Endothelial cell (in vitro differentiated cells): ENCODE measurements at regions not wholly inside any gene's neighbourhood (a gene's known extent, or its start where the extent isn't known, plus 50 kb on each side); places are given as distances from the start of the nearest gene placed in this dataset.
"Not testable (repeated sequence)": the region's sequence is repeated elsewhere in the genome, so short reads cannot be mapped to it uniquely, and the experiment has no call there.

Experiments
- DNase-seq: peaks from one replicate; pipeline ENCODE4 v3.0.0; 2021; ENCODE audit warnings: low spot score
- H3K27ac Mint-ChIP-seq: one replicate; pipeline ENCODE4 v1.8.0; 2021; ENCODE audit warnings: mixed read lengths, inconsistent platforms; ENCODE audit not compliant: unreplicated experiment
- H3K27me3 Mint-ChIP-seq: one replicate; pipeline ENCODE4 v1.8.0; 2021; ENCODE audit warnings: mild to moderate bottlenecking, moderate library complexity, mixed read lengths, inconsistent platforms; ENCODE audit not compliant: unreplicated experiment
- H3K36me3 Mint-ChIP-seq: one replicate; pipeline ENCODE4 v1.8.0; 2021; ENCODE audit warnings: mild to moderate bottlenecking, low read depth, mixed read lengths, inconsistent platforms; ENCODE audit not compliant: unreplicated experiment
- H3K4me1 Mint-ChIP-seq: one replicate; pipeline ENCODE4 v1.8.0; 2021; ENCODE audit warnings: mild to moderate bottlenecking, mixed read lengths, inconsistent platforms; ENCODE audit not compliant: unreplicated experiment
- H3K4me3 Mint-ChIP-seq: one replicate; pipeline ENCODE4 v1.8.0; 2021; ENCODE audit warnings: mild to moderate bottlenecking, mixed read lengths, inconsistent platforms; ENCODE audit not compliant: unreplicated experiment
- H3K9me3 Mint-ChIP-seq: one replicate; pipeline ENCODE4 v1.8.0; 2021; ENCODE audit warnings: mixed read lengths, inconsistent platforms; ENCODE audit not compliant: unreplicated experiment
- TF ChIP-seq, protein P1 (sequence below): fragments of 200-600 bp; sonication (generic); IDR thresholded peaks from one replicate; pipeline ENCODE4 v1.5.0; 2021; ENCODE audit warnings: antibody characterized with exemption; ENCODE audit not compliant: unreplicated experiment

DNA sequence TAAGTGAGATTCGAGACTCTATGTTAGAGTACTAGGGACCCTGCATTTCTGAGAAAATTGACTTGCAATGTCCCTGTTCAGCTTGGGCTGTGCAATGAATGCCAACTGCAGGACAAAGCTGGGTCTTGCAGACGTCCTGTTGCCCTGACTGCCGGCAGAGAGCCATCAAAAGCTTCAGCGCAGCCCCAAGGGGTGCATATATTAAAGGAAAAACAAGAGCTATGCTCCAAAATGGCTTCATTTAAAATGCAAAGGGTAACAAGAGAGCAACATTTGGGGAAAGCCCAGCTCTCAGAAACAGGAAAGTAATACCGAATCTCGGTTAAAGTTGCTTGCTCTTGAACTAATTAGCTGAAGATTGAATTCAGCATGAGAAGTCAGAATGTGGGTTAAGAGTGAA lies 110.9 kb upstream of the PNPT1 start:
- Mint-ChIP-seq H3K9me3 (no peaks in the 10 kb centered on the region), H3K36me3 (no peaks in the 10 kb centered on the region), H3K4me1 (no peaks in the 10 kb centered on the region), H3K27me3 (no peaks in the 10 kb centered on the region), H3K27ac (no peak overlapping the region), H3K4me3 (no peak overlapping the region)
- DNase-seq: no peak
- TF ChIP-seq, protein P1, sequence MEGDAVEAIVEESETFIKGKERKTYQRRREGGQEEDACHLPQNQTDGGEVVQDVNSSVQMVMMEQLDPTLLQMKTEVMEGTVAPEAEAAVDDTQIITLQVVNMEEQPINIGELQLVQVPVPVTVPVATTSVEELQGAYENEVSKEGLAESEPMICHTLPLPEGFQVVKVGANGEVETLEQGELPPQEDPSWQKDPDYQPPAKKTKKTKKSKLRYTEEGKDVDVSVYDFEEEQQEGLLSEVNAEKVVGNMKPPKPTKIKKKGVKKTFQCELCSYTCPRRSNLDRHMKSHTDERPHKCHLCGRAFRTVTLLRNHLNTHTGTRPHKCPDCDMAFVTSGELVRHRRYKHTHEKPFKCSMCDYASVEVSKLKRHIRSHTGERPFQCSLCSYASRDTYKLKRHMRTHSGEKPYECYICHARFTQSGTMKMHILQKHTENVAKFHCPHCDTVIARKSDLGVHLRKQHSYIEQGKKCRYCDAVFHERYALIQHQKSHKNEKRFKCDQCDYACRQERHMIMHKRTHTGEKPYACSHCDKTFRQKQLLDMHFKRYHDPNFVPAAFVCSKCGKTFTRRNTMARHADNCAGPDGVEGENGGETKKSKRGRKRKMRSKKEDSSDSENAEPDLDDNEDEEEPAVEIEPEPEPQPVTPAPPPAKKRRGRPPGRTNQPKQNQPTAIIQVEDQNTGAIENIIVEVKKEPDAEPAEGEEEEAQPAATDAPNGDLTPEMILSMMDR: no peak

DNA sequence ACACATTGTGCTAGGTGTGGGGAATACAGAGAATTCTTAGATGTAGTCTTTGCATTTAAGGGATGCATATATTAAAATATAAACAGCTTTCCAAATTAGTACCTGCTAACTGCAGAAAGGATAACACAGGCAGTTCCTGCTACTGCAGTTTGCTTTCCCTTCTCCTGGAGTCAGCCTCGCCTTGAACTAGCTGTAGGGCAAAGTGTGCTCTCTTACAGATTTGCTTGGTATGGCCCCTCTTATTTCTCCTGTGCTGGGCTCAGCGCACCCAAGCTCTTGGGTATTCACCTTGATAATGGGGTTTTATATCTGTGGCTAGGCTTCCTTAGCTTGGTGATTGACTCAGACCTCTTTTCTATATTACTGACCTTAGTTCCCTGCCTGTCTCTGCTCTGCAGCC lies 108.4 kb upstream of the PNPT1 start:
- Mint-ChIP-seq H3K36me3 (no peaks in the 10 kb centered on the region), H3K9me3 (no peaks in the 10 kb centered on the region), H3K4me3 (no peak overlapping the region), H3K4me1 (no peaks in the 10 kb centered on the region), H3K27me3 (no peaks in the 10 kb centered on the region), H3K27ac (no peak overlapping the region)
- no peak for DNase-seq
- TF ChIP-seq, protein P1: no peak

DNA sequence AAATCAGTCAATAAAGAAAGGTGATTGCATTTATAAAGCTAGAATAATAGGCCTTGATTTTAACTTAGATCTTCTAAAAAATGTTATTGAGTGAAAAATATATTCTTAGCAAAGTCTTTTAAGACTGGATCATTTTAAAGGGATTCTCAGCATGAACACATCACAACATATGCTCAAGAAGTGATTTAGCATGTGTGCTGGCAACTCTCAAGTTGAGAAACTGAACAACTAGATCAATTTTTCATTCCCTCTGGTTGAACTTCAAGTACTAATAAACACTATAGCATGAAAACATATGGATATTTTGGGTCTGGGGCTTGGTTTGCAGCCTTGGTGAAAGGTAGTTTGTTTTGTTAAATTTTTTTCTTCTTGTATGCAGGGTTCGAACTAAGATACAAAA lies 107.8 kb upstream of the PNPT1 start:
- DNase-seq: no peak
- Mint-ChIP-seq H3K36me3 (no peaks in the 10 kb centered on the region), H3K9me3 (no peaks in the 10 kb centered on the region), H3K4me1 (no peaks in the 10 kb centered on the region), H3K4me3 (no peak overlapping the region), H3K27me3 (no peaks in the 10 kb centered on the region), H3K27ac (no peak overlapping the region)
- TF ChIP-seq, protein P1: no peak

DNA sequence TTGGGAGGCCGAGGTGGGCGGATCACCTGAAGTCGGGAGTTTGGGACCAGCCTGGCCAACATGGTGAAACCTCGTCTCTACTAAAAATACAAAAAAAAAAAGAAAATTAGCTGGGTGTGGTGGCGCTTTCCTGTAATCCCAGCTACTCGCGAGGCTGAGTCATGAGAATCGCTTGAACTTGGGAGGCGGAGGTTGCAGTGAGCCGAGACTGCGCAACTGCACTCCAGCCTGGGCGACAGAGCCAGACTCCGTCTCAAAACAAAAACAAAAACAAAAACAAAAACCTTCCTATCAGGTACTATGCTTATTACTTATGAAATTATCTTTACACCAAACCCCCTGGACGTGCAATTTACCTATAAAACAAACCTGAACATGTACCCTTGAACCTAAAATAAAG lies 106.0 kb upstream of the PNPT1 start:
- H3K27ac Mint-ChIP-seq, H3K9me3 Mint-ChIP-seq, H3K27me3 Mint-ChIP-seq, DNase-seq, H3K4me3 Mint-ChIP-seq, H3K36me3 Mint-ChIP-seq, H3K4me1 Mint-ChIP-seq: not testable (repeated sequence)

DNA sequence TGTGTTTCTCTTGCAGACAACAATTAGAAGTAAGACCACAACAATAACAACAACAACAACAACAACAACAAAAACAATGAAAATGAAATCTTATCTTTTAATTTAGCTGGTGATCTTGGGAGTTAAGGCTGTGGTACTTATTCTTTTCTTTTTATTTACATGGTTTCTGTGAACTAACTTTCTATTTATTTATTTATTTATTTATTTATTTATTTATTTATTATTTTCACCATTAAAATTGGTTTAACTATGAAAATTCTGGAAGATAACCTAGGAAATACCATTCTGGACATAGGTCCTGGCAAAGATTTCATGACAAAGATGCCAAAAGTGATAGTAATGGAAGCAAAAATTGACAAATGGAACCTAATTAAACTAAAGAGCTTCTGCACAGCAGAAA lies 102.5 kb upstream of the PNPT1 start:
- DNase-seq: no peak
- TF ChIP-seq, protein P1: no peak
- peaks cover 5% of the 10 kb centered on the region for H3K36me3 Mint-ChIP-seq
- H3K27ac Mint-ChIP-seq: no peak overlapping the region
- H3K9me3 Mint-ChIP-seq: peaks cover 14% of the 10 kb centered on the region
- no peaks in the 10 kb centered on the region for H3K27me3 Mint-ChIP-seq
- no peaks in the 10 kb centered on the region for H3K4me1 Mint-ChIP-seq
- no peak overlapping the region for H3K4me3 Mint-ChIP-seq

DNA sequence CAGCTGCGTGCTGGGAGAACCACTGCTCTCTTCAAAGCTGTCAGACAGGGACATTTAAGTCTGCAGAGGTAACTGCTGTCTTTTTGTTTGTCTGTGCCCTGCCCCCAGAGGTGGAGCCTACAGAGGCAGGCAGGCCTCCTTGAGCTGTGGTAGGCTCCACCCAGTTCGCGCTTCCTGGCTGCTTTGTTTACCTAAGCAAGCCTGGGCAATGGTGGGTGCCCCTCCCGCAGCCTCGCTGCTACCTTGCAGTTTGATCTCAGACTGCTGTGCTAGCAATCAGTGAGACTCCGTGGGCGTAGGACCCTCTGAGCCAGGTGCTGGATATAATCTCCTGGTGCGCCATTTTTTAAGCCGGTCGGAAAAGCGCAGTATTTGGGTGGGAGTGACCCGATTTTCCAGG lies 100.0 kb upstream of the PNPT1 start:
- not testable (repeated sequence) for H3K27ac Mint-ChIP-seq, H3K27me3 Mint-ChIP-seq, H3K36me3 Mint-ChIP-seq, H3K4me1 Mint-ChIP-seq, DNase-seq, H3K4me3 Mint-ChIP-seq
- H3K9me3 Mint-ChIP-seq: peaks cover 14% of the 10 kb centered on the region
